GM19455 (cell line): ENCODE measurements at regions not wholly inside any gene's neighbourhood (a gene's known extent, or its start where the extent isn't known, plus 50 kb on each side); places are given as distances from the start of the nearest gene placed in this dataset.

Source experiments
- ATAC-seq: cut with Tn5 transposase; IDR thresholded peaks from one replicate; pipeline ENCODE4 v1.9.1; 2021; ENCODE audit not compliant: unreplicated experiment

GRCh38 chr12:90167518-90168208 lies 459.0 kb upstream of the ATP2B1 start:
- no peak for ATAC-seq

- no peak for ATAC-seq
Measured at GRCh38 chr12:90166671-90167070, 458.0 kb upstream of the ATP2B1 start.

GRCh38 chr12:90166012-90166411 lies 457.4 kb upstream of the ATP2B1 start:
- no peak for ATAC-seq

DNA sequence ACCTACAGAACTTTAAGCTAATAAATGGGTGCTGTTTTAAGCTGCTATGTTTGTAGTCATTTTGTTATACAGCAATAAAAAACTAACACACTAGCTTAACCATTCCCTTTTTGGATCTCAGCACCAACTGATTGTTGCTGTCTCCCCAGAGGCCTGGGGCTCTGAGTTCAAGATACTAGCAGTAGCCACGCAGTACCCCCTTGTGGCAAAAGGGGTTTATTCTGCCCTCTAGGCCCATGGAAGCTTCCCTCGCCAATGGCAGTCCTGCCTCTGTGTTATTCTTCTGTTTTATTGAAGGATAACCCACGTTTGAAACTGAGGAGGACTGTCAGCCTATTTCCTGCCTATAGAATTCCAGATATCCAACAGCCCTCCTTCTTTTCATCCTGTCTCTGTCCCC lies 455.3 kb upstream of the ATP2B1 start:
- no peak for ATAC-seq

DNA sequence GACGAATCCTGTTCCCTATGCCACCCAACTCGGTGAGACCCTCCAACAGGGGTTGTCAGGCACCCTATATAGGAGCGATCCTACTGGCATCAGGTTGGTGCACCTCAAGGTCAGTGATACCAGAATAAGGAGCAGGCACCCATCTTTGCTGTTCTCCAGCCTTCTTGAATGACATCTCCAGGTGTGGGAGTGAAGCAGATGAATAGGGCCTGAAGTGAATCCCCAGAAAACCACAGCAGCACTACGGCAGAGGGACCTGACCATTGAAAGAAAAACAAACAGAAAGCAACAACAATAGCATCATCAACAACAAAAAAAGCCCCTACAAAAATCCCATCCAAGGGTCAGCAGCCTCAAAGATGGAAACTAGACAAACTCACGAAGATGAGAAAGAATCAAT lies 445.2 kb upstream of the ATP2B1 start:
- ATAC-seq = no peak

DNA sequence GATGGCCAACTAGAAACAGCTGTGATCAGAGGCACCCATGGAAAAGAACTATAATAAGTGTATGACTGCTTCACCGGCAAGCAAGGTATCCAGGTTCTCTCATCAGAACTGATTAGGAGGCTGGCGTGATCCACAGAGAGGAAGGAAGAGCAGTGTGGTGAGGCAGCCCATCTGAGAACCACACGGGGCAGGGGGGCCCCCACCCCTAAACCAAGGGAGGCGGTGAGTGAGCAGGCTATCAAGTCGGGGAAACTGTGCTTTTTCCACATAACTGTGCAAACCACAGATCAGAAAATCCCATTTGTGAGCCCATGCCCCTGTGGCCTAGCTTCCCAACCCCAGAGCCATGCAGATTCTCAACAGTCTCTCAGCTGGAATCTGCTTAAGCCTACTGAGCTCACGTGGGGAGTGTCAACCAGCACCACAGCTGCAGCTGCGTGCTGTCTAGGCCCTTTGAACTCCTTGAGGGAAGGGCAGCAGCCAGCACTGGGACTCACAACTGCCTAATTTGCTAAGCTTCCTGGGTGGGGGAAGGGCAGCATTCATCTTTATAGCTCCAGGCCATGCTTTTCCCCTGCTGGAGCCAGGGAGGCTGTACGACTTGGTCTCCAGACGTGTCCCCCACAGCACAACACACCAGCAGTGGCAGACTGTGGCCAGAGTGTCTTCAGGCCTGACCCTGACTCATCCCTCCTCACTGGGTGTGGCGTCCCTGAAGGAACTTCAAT lies 444.4 kb upstream of the ATP2B1 start:
- ATAC-seq = no peak

DNA sequence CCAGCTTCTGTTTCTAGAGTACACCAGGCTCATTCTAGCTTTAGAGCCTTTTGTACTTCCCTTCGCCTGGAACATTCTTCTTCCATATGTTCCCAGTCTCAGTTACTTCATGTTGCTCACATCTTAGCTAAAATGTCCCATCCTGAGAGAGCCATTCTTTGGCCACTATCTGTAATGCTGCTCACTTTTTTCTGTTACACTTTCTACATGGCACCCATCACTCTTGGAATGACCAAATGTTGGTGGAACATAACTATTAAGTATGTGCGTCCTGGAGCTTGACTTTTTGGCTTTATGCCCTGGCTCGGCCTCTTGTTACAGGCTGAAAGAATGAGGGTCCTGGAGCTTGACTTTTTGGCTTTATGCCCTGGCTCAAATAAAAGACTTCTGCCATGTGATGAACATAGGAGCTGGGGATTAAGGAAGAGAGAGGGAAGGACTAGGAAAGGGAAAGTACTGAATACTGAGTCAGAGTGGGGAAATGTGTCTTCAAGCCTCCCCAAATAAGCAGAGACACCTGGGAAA lies 442.9 kb upstream of the ATP2B1 start:
- no peak for ATAC-seq

- ATAC-seq = no peak
Measured at GRCh38 chr12:90149453-90149852, 440.8 kb upstream of the ATP2B1 start.

GRCh38 chr12:90129366-90130030 lies 420.9 kb upstream of the ATP2B1 start:
- no peak for ATAC-seq

GRCh38 chr12:90128526-90128925 lies 419.9 kb upstream of the ATP2B1 start:
- no peak for ATAC-seq

DNA sequence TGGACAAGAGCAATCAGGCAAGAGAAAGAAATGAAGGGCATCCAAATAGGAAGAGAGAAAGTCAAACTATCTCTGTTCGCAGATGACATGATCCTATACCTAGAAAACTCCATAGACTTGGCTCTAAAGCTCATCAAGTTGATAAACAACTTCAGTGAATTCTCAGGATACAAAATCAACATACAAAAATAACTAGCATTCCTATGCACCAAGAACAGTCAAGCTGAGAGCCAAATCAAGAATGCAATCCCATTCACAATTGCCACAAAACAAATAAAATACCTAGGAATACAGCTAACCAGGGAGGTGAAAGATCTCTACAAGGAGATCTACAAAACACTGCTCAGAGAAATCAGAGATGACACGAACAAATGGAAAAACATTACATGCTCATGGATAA lies 417.5 kb upstream of the ATP2B1 start:
- ATAC-seq = no peak

GRCh38 chr12:90124914-90125313 lies 416.3 kb upstream of the ATP2B1 start:
- ATAC-seq = no peak

GRCh38 chr12:90124289-90124688 lies 415.7 kb upstream of the ATP2B1 start:
- ATAC-seq = no peak

DNA sequence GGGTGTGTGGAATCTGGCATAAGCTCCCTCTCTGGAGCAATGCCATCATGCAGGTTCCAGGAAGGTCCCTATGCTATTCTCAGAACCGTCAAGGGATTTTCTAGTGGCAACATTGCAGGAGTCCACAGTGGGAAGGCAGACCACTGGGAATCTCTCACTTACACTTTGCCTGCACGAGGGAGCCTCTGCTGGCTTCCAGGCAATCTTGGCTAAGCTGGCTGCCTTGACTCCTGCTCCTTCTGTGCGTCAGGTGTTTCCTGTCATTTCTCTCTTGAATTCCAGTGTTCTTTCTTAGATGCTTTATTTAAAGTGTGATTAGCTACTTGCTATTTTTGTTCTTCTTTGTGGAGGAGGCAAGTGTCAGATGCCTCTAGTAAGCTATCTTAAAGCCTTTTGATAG lies 414.0 kb upstream of the ATP2B1 start:
- no peak for ATAC-seq

DNA sequence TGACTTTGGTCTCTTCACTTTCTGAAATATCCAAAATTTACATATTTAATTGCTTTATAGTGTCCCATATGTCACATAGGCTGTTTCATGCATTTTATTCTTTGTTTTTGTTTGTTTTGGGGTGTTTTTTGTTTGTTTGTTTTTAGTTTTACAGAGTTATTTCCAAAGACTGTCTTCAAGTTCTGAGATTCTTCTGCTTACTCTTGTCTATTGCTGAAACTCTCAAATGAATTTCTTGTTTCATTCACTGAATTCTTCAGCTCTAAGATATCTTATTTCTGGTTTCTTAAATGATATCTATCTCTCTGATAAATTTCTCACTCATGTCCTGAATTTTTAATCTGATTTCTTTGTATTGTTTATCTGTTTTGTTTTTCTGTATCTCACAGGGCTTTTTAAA lies 412.0 kb upstream of the ATP2B1 start:
- no peak for ATAC-seq

GRCh38 chr12:90112666-90113065 lies 404.0 kb upstream of the ATP2B1 start:
- ATAC-seq = no peak

DNA sequence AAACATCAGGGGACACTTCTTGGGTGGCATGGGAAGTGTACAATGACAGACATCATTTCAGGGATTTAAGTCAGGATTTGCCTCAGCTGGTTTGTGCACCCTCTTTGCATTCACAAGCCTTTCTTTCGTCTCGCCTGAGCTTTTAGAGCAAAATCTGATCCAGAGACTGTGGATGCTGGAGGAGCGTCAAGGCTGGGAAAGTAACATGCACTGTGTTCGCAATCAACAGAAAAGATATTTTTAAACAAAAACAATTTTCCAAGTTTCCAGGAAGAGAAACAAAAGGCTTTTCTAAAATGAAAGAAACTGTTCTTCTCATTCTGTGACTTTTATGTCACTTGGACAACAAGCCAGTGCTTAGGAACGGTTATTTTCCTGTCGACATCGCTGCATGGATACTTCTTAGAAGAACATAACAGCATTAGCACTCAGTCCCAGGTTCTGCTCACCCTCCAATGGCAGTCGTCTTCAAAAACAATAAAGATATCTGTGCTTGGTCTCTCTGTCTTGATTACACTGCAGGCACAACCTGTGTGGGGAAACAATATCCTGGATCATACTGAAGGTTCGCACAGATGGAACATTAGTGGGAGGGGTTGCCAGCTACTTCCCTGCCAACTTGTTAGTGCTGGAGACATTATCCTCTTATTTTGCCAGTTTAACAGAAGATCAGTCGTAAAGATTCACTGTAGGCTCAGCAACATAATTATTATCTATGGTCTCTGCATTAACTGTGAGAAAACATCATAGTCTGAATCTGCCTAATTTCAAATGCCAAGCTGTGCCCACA lies 403.3 kb upstream of the ATP2B1 start:
- no peak for ATAC-seq

- ATAC-seq = no peak
Measured at GRCh38 chr12:90106568-90106967, 397.9 kb upstream of the ATP2B1 start.

DNA sequence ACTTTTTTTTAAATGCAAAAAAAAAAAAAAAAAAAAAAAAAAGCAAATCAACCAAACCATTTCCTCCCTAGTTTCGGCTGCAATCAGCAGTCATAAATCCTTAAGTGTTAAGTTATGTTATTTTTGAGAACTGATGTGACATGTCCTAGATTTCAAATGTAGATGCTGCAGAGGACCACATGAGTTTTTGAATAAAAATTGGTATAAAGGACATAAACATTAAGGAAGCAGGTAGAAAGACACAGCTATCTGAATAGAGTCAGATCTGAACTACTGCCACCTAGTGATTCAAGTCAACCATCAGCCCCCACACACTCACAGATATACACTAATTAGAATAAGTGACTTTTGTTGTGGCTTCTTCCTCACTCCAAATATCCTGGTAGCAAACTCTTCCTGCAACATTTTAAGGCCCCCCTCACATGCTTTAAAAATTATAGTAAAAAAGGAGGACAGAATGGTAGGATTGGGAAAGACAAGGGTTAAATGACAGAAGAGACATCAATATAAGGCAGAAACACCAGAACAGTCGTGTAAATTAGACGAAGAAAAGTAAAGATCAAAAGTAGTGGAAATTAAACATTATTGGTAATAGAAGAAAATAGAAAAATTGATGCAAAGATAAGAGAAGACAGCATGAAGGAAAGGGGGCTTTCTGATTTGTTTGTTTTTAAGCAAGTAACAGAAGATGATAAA lies 394.5 kb upstream of the ATP2B1 start:
- peak; percentile 79 for ATAC-seq

DNA sequence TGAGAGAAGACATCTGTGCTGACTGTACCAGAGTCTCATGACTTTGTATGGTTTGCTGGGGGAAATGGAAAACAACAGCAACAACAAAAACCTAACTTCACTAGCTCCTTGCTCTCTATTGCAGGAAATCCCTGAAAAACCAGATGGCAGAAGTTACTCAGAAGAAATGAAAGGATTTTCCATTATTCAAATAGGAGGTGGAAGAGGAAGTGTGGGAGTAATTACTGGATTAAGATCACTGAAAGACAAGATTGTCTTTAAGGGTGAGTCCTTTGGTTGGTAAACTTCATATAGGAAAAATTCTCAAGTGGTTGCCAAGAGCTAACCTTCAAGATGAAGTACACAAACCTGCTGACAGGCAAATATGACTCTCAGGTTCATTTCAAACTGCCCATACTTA lies 391.9 kb upstream of the ATP2B1 start:
- ATAC-seq = no peak

GRCh38 chr12:90099288-90099687 lies 390.6 kb upstream of the ATP2B1 start:
- ATAC-seq = no peak
